Left hindlimb (tissue), 1 donor: ENCODE measurements at regions not wholly inside any gene's neighbourhood (a gene's known extent, or its start where the extent isn't known, plus 50 kb on each side); places are given as distances from the start of the nearest gene placed in this dataset.
"Not testable (repeated sequence)": the region's sequence is repeated elsewhere in the genome, so short reads cannot be mapped to it uniquely, and the experiment has no call there.

Source experiments
- DNase-seq: peaks from one replicate; pipeline ENCODE4 v3.0.0-alpha.2; 2018

DNA sequence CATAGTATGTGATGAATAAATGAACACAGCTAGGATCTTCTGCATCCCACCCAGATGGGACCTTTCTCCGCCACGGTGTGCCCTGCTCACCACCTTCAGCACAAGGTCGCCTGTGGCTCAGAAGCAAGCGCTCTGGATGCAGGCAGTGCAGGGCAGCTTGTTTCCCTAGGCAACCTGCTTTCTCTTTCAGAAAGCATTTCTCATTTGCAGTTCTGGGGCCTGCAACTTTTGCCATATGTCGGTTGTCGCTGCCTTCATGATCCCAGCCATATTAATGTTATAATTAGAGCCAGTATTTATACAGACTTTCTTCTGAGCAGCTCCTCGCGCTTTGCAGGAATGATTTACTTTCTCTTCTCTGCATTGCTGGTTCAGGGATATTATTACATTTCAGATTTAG lies 692.8 kb downstream of the RNF144A start:
- no peak for DNase-seq

DNA sequence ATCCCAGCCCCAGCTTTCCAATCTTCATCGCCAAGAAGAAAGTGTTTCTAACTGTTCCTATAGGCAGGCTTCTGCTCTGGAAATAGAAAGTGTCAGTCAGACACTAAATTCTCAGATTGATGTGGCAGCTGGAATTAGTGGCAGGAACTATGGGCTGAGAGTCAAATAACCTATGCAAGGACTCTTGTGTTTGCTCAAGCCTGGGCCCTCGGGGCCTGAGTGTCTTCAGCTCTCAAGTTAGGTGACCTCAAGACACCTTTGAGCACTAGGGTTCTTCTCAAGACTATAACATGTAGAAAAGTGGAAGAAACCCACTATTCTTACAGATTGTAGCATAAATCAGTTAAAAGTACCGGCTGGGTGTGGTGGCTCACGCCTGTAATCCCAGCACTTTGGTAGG lies 694.5 kb downstream of the RNF144A start:
- no peak for DNase-seq

DNA sequence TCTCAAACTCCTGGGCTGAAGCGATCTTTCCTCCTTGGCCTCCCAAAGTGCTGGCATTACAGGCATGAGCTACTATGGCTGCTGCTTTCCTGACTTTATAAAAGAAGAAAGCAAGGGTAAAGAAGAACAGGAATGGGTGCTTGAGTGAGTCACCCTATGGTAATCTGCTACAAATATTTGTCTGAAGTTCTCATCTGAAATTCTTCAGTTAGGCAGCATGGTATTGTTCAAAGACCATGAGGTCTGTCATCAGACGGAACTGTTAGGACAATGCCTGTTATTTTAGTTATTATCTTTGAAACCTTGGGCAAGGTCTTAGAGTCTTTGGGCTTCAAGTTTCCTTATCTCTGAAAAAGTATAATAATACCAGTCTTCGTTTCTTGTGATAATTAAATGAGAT lies 695.8 kb downstream of the RNF144A start:
- no peak for DNase-seq

DNA sequence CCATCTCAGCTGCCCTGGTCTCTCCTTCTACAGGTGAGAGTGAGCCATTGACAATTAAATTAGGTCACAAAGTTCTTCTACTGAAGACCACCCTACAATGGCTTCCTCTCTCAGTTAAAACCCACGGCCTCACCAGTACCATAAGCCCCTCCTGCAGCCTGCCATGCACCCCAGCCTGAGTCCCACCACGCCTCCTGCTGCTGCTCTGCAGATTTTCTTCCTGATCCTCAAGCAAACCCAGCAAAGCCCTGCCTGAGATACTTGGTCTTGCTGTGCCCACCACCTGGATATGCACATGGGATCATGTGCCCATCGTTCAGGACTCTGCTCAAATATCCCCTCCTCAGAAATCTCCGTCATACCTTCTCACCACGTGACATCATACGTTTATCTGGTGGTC lies 696.6 kb downstream of the RNF144A start:
- no peak for DNase-seq

DNA sequence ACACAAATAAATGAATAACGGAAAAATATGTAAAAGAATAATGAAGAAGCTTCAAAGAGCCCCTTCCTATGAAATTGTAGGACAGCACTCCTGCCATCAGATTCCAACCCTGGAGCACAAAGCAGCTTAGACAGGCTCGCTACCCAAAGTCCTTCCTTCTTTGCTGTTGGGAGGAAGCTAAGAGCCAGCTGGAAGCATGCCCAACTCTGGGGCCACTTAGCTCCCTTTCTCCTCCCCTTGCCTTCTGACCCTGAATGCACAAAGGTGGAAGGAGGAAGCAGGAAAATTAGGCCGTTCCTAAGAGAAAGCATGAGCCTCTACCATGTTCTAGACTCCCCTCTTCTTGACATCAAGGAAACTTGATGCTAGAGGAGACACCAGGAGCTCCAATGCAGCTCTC lies 700.8 kb downstream of the RNF144A start:
- no peak for DNase-seq

DNA sequence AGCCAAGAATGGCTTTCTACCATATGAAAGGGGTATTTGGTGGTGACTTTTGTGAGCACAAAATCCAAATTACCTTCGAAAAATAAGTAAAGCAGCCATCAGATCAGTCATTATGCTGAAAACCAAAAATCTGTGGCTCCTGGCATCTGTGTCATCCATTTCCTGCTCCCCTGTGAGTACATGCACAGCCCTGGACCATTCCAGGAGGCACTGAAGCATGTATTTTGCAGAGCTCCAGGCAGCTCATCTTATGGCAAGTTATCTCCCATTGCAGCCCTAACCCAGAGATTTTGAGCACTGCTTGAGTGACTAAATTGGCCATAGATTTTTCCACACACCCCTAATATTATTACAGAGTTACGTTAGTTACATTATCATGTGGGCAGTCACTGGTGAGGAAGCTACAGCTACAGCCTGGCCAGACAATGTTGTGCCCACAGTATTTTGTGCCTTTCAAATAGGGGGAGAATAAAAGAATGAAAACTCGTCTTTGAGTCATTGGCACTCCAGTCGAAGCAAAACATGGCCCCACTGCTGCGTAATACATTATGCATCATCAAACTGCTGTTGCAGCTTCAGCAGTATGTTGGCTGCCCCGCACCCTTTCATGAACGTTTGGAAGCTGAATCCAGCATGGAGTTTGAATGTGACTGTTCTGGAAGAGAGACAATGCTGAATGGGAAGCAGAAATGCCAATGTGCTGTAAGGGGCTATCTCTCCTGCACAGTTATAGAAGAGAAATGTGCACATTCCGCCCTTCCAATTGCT lies 702.2 kb downstream of the RNF144A start:
- DNase-seq: no peak

DNA sequence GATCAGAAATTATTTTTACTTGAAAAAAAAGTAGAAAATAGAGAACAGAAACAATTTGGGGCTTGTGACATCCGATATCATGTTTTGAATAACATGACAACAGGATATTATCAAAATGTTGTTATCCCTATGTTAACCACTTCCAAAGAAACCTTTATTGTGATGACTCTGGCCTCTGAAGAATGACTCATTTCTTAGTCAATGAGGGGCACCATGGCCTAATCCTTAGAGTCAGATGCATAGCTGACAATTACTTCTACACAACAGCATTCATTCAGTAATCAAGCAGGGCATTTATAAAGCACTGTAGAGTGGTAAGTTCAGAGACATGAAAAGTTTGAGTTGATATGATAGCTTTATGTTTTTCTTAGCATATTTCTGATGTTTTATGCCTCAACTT lies 703.0 kb downstream of the RNF144A start:
- no peak for DNase-seq

DNA sequence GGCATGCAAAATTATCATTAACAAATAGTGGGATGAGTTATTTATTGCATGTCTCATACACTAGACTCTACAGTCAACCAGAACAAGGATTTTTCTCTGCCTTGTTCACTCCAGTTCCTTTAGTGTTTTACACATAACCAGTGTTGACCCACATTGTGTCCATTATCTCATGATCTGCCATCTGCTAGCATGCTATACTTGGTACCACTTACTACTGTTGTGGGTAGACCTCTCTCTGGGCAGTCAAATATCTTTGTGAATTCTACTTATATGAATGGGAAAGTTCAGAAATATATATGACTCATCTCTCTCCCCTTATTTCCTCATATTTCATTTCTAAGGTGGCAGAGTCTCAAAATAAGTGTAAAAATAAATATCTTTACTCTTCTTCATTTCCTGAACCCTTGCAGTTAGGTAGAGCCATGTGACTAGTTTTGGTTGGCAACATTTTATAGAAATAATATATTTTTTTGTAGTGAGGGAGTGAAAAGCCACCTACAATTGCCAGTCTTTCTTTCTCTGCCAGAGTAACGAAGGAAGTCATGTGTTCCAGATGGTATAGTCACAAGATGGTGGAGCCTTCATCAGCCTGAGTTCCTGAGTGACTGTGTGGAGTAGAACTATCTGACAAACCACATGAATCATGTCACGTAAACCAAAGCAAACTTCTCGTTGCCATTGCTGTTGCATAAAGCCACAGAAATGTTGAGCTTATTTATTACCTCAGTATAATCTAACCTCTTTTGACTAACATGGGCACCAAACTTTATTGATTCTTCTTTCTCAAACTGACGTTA lies 704.0 kb downstream of the RNF144A start:
- no peak for DNase-seq

DNA sequence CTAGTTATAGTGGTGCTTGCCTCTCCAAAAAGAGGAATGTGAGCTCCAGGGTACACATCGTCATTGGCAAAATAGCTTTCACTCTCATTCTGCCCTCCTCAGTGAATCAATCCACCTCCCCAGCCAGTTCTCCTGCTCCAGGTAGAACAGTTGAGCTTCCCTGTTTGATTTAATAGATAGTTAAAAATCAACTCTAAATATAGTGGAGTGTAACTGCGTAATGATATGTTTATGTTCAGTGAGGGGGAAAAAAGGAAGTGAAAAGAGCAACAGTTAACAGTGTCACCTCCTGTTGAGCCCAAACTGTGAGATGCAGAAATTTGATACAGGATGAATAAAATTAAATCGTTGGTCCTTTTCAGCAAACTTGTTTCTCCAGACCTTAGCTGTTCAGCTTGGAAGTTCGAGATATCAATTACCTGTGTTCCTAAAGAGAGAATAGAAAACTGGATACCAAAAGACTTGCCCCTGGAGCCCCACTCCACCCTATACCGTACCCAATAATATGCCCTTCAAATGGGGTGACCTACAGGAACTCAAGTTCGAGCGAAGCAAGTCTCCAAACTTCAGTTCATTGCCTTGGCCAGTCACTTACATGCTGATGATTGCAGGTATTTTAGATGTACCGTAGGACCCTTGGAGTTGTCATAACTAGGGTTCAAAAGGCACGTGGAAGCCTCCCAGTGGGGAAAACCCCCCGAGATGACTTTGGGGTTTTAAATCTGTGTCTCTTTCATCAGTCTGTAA lies 708.4 kb downstream of the RNF144A start:
- DNase-seq: no peak

DNA sequence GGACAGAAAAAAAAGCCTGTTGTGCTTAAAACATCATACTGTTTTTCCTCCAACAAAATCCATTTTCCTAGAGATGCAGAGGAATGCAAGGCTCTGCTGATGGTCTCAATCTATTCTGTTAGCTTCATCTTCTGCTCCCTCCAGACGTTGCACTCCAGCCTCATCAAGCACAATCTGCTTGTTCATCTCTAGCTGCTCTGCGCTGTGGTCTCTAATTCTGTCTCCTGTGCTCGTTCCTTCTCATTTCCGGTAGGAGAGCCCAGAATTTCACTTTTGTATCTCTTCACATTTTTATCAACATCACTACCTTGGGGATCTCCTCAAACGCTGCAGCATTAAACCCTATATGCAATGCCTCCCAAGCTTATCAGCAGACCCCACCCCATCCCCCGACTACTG lies 708.9 kb downstream of the RNF144A start:
- no peak for DNase-seq

DNA sequence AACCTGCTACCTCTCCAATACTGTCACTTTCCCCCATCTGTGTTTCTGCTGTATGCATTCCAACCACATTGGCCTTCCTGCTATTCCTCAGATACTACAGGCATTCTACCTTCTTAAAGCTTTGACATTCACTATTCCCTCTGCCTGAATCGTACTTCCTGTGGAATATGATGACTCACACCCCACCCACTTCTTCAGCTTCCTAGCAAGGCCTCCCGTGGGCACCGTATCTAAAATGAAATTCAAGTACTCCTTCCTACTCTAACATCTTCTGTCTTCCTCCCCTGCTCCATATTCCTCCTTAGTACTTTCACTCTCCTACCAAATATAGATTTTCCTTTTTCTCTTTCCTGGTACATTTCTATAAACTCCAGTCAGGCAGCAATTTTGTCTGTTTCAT lies 710.4 kb downstream of the RNF144A start:
- no peak for DNase-seq

DNA sequence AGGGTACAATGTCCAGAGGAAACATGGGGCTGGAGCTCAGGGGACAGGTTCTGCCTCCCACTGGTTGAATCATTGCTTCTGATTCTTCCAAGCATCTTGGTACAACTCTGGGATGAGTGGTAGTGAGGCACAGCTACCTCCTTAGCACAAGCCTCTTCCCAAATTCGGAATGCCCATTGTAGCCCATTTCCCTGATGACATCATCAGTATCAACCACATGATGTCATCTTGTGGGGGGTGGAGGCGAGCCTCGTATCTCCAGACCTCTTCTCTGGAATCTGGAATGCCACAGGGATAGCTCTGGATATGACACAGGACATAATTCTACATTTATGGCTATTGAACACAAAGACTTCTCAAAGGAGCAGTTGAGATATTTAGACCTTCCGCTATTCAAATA lies 715.2 kb downstream of the RNF144A start:
- no peak for DNase-seq

DNA sequence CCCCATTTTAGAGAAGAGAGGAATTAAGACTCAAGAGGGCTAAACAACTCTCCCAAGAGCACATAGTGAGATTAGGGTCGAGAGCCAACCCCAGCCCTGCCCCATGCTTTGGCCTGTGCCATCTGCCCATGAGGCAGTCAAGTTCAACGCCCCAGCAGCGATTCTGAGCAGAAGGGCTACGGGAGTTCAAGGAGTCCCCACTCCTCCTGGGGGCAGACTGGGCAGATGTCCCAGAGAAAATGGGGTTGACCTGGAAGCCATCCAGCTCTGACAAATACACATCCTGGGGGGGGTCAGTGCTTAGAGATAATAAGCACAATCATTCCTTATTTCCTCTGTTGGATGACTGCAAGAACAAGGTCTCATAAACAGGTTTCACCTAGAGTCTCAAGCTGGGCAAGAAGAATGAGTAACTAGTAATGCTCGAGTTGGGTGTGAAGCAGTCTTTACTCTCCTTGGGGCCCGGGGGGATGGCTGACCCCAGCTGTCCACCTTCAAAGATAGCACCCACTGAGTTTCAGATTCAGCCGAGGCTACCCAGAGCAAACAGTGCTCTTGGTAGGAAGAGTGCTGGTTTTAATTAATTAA lies 716.4 kb downstream of the RNF144A start:
- no peak for DNase-seq

DNA sequence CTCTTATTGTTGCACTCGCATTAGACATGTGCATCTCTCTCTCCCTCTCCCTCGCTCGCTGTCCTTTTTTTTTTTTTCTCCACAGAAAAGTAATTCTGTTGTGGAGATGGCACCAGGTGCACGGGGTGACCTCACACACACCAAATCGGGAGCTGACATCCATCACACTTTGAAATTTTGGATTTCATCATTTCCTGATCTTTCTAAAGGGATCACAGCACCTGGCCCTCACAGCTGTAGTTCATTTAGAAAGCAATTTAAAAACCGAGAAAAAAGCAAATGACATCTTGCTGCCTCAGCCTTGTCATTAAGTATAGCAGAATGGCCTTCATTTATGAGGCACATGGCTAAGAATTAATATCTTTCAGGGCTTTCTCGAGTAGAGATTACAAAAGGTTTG lies 717.2 kb downstream of the RNF144A start:
- no peak for DNase-seq

DNA sequence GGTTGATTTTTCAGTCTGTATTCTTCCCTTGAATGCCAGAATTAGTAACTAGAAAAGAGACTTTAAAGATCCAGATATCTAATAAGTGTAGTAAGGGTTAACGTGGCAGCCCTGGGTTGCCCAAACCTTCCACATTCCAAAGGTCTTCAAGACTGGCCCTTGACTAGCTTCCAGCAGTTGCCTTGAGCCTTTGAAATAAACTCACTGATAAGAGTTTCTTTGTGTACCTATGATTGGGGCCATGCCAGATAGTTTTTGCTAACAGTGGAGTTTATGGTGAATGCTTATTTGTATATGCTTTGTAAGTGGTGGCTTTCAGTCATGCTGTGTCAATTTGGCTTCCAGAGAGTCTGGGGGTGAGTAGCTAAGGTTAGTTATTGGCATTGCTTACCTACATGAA lies 722.3 kb downstream of the RNF144A start:
- no peak for DNase-seq

DNA sequence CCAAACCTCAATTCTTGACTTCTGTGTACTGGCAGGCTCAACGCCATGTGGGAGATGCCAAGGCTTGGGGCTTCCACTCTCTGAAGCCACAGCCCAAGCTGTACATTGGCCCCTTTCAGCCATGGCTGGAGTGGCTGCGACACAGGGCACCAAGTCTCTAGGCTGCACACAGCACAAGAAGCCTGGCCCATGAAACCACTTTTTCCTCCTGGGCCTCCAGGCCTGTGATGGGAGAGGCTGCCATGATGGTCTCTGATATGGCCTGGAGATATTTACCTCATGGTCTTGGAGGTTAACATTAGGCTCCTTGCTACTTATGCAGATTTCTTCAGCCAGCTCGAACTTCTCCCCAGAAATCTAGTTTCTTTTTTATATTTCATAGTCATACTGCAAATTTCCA lies 724.1 kb downstream of the RNF144A start:
- not testable (repeated sequence) for DNase-seq

DNA sequence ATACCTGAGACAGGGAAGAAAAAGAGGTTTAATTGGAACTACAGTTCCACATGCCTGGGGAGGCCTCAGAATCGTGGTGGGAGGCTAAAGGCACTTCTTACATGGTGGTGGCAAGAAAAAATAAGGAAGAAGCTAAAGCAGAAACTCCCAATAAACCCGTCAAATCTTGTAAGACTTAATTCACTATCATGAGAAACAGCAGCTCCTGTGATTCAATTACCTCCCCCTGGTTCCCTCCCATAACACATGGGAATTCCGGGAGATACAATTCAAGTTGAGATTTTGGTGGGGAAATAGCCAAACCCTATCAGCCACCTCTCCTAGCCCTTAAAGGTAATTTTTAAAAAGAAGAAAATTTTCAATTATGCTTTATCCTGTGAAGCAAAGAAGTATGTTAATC lies 728.8 kb downstream of the RNF144A start:
- no peak for DNase-seq

DNA sequence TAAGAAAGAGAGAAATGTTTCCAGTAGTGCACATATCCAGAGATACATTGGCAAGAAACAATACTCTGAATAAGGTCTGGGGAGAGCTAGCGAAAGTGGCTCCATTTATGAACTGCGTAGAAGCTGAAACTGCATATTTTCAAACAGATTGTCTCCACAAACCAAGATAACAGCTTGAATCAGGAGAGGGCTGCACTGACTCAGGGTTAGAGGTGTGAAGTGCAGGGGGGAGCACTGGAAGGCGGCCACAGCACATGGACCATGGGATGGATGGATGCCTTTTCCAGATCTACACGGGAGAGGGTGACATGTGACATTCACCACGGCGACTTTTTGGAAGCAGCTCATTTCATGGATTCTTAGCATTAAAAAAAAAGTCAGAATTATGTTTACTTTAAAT lies 729.4 kb downstream of the RNF144A start:
- DNase-seq: no peak

DNA sequence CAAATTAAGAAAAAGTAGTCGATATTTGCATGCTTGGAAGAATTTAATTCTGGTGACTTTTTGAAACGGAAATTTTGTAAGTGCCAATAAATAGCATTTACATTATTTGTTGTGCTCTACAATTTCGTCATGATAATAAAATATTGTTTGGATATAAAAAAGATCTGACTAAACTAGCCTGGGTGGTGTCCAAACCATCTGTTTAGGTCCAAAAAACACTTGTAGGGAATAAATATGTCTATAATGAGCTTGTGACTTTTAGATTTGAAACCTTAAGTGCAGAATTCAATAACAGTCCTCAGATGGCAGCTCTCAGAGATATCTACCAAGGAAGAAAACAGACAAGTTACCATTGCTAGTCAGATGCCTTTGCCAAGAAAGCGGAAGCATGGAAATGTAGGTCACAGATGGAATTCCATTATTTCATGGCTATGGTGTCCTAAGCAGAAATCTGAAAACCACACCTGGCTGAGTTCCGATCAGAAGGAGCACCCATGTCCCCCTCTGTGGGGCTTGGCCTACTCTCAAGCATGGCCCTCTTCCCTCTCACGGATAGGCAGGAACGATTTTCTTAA lies 731.1 kb downstream of the RNF144A start:
- DNase-seq: no peak

DNA sequence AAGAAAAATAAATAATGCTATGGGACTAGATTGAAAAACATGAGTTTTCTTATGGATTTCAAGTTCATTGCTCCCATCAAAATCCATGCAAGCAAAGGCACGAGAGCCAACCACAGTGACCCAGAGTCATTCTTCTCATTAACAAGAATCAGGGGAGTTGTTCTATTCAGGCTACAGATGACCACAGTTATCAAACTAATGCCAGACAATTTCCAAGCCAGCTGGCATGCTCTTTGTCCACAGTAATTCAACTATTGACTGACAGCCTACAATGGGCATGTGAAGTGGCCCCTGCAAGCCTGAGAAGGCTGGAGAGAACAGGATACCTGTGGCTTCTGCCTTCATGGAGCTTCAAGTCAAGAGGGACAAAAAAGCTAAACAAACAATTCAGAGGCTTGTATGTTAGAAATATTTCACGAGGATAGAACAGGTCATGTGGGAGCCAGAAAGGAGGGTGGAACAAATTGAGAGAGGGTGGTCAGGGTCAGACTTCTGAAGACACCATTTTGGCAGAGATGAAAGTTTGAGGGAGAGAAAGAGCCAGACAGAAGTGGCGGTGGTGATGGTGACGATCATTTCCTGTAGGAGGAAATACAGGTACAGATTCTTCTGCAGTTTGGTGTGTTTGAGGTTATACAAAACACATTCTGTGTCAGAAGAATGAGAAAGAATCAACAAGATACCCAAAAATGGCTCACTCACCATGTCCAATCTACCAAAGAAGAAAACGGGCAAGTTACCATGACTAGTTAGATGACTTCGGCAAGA lies 732.4 kb downstream of the RNF144A start:
- no peak for DNase-seq

DNA sequence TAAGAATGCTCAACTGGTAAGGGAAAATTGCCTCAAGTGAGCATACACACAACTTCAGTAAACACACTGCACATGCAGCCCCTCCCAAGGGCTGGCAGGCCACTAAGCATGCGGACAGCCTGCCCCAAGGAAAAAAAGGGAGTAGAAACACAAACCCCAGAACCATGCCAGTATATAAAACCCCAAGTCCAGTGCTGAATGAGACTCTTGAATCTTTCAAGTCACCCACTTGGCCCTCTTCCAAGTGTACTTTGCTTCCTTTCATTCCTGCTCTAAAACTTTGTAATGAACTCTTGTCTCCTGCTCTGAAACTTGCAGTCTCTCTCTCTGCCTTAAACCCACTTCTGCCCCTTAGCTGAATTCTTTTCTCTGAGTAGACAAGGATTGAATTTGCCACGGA lies 736.4 kb downstream of the RNF144A start:
- no peak for DNase-seq

DNA sequence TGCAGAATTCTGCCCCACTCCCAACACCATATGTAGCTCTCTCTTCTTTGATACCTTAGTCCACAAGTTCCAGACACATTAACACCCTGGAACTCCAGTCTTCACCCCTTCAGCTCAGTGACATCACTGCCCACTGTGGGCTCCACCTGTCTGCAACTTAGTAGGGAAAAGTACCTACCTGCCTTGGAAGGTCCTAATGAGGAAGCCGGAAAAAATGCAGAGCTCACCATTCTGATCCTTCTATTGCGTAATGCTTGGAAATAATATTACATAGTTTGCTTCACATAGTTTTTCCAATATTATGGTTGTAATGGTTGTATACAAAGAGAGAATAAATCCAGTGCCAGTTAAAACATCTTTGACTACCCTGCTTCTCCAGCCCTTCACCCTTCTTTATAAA lies 738.4 kb downstream of the RNF144A start:
- no peak for DNase-seq
